ENCODE measurements at regions not wholly inside any gene's neighbourhood (a gene's known extent, or its start where the extent isn't known, plus 50 kb on each side); places are given as distances from the start of the nearest gene placed in this dataset.
"Not testable (repeated sequence)": the region's sequence is repeated elsewhere in the genome, so short reads cannot be mapped to it uniquely, and the experiment has no call there.

- DNase-seq (ENCODE audit: low read depth): no peak
These were observed 141.4 kb upstream of the SERTAD2 start for GRCh38 chr2:64795024-64795592.

GRCh38 chr2:64796926-64797325 is 143.2 kb upstream of the SERTAD2 start:
- no peak for DNase-seq (ENCODE audit: low read depth)

GRCh38 chr2:64797881-64798575 is 144.3 kb upstream of the SERTAD2 start:
- DNase-seq (ENCODE audit: low read depth): no peak

- DNase-seq (ENCODE audit: low read depth): no peak
These were observed 146.0 kb upstream of the SERTAD2 start for GRCh38 chr2:64799592-64800252.

DNA sequence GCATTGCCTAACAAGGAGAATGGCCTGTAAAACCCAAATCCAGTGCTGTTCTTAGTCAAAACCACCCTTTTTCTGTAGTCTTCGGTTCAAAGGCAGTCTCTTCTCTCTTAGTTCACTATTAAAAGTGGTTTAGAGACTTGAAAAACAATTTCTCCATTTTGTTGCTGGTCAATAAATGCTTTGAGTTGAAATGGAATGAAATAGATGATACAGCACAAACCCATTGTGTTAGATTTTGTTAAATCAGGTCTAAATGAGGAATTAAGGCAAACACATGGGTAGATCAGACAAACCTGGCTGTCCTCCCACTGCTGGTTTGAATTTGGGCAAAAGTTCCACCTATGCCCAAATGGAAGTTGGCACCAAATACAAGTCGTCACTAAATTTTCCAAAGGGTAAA is 150.1 kb upstream of the SERTAD2 start:
- no peak for DNase-seq (ENCODE audit: low read depth)

DNA sequence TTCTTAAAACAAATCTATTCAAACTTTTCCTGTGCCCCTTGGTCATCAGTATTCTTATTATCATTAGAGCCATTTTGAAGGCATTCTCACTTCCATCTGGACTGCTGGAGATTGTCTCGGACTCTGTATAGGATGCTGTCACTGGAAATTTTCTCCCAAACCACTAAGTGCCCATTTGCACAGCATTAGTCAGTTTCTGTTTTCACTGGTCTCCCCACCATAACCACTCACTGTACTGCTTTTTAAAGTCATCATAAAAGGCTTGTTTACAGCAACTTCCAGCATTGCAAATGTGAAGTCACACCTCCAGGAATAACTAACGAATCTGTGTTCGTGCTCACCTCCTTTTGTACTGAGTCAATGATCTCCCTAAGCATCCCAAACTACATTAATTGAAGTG is 150.9 kb upstream of the SERTAD2 start:
- no peak for DNase-seq (ENCODE audit: low read depth)

GRCh38 chr2:64807417-64807816 is 153.7 kb upstream of the SERTAD2 start:
- no peak for DNase-seq (ENCODE audit: low read depth)

DNA sequence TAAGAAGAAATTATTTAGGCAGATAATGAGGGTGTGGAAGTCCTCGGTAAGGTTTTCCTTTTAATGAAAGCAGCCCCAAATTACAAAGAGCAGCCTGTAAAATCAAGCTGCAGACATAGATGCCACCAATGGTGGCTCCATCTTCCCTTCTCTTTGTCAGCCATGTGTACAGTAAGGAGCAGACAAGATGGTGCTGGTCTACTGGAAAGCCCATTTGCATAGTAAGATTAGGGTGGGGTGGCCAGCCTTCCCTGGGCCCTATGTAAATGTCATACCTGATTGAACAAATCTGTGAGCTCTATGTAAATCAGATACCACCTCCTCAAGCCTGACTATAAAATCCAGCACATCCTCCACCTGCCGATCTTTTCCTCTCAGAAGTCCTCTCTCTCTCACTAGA is 154.4 kb upstream of the SERTAD2 start:
- DNase-seq (ENCODE audit: low read depth): no peak

DNA sequence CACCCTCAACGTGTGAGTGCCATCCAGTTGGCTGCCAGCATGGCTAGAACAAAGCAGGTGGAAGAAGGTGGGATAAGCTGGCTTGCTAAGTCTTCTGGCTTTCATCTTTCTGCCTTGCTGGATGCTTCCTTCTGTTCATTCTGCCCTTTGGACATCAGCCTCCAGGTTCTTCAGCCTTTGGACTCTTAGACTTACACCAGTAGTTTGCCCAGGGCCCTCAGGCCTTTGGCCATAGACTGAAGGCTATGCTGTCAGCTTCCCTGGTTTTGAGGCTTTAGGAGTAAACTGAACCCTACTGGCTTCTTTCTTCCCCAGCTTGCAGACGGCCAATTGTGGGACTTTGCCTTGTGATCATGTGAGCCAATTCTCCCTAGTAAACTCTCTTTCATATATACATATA is 155.0 kb upstream of the SERTAD2 start:
- DNase-seq (ENCODE audit: low read depth): no peak

DNA sequence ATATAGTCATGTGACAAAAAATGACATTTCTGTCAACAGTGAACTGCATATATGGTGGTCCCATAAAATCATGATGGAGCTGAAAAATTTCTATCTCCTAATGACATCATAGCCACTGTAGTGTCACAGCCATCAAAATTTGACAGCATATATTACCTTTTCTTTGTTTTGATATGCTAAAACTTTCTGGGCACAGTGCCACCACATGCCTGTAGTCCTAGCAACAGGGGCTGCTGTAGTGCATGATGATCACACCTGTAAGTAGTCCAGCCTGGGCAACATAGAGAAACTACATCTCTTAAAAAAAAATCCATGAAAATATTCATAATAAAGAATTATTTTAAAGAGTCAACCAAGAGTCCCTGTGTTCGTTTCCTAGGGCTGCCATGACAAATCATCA is 155.5 kb upstream of the SERTAD2 start:
- DNase-seq (ENCODE audit: low read depth): no peak

DNA sequence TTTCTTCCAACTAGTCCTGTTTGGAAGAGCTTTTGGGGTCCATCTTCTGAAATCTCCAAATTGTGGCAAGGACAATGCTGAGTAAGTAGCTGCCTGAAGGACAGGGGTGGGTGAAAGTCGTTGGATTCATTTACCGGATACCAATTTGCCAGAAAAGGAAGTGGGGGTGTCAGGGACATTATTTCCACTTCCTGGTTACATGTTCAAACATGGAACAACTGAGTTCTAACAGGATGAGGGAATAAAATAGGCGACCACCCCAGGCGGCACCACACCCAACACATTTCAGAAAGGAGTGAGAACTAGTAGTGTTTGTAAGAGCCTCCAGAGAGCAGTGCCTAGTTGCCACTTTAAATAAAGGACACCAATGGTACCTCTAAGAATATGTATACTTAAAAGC is 158.6 kb upstream of the SERTAD2 start:
- DNase-seq (ENCODE audit: low read depth): no peak

DNA sequence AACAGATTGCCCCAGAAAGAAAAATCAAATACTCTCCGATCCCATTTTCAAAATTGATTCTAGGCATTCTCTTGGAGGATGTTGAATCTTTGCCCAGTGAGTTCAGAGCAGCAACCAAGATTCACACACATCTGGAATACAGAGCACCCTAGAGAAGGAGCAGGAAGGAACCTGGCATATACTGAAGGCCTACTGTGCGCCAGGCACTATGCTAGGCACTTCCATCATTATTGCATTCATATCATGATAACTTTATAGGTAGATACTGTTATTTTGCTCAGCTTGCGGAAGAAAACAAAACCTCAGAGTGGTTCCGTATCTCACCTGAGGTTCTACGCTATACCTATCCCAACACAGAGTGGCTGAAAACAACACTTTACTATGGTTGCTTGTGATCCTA is 160.3 kb upstream of the SERTAD2 start:
- no peak for DNase-seq (ENCODE audit: low read depth)

DNA sequence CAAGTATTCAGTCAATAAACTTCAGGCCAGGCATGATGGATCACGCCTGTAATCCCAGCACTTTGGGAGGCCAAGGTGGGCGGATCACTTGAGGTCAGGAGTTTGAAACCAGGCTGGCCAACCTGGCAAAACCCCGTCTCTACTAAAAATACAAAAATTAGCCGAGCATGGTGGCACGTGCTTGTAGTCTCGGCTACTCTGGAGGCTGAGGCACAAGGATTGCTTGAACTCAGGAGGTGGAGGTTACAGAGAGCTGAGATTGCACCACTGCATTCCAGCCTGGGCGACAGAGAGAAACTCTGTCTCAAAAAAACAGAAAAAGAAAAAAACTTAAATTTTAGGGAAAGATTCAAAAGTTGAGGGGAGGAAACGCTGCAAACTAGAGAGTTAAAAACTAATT is 162.8 kb upstream of the SERTAD2 start:
- DNase-seq (ENCODE audit: low read depth): not testable (repeated sequence)

- DNase-seq (ENCODE audit: low read depth): no peak
These were observed 163.7 kb upstream of the SERTAD2 start for GRCh38 chr2:64817453-64817852.

GRCh38 chr2:64818664-64819060 is 164.9 kb upstream of the SERTAD2 start:
- no peak for DNase-seq (ENCODE audit: low read depth)

DNA sequence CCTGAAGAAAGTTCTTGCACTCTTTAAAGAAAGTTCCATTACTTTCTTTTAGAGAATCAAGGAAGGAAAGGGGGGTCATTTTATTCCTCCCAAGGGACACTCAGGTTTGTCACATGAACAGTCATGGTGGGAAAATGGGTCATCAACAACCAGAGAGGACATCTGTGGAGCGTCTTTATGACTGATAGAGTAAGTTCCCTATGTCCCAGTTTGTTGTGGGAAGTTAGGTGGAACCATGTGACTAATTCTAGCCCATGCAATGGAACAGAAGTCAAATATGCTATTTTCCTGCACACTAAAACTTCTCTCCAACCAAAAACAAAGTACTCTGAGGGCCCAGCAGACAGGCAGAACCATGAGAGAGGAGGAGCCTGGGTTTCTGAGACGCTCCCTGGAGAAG is 165.6 kb upstream of the SERTAD2 start:
- no peak for DNase-seq (ENCODE audit: low read depth)

- DNase-seq (ENCODE audit: low read depth): no peak
These were observed 166.3 kb upstream of the SERTAD2 start for GRCh38 chr2:64819774-64820688.

- DNase-seq (ENCODE audit: low read depth): no peak
These were observed 167.2 kb upstream of the SERTAD2 start for GRCh38 chr2:64820901-64821300.

DNA sequence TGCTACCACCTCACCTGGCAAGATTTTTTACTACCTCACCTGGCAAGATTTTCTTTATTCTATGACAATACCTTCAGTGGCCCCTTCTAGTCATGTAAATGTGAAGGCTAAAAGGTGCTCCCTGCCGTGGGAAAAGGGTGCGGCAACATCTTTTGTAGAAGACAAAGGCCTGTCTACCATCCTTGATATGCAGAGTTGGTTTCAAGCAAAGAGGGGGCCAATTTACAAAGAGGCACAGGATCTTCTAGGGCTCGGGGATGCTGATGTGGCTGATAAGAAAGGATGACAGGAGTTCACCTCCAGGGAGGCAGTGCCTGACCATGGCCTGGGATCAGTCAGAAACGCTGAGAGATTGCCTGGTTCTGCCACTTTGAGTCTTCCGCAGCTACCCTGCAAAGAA is 165.4 kb upstream of the SLC1A4 start:
- DNase-seq (ENCODE audit: low read depth): no peak

- no peak for DNase-seq (ENCODE audit: low read depth)
These were observed 163.2 kb upstream of the SLC1A4 start for GRCh38 chr2:64825831-64826491.

- no peak for DNase-seq (ENCODE audit: low read depth)
These were observed 162.5 kb upstream of the SLC1A4 start for GRCh38 chr2:64826703-64827102.

DNA sequence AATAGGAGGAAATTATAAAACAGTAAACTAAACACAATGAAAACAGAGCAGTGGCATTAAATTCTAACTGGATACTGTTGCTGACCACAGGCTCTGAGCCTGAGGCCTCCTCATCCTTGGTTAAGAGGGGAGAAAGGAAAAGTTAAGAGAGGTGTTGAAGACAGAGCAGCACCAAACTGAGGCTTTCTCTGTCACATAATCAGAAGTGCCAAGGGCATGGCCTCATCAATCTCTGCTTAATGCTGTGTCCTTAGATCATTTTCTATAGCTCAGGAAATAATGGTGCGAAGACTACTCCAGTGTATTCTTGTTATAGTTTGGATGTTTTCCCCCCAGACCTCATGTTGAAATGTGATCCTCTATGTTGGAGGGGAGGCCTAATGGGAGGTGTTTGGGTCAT is 160.9 kb upstream of the SLC1A4 start:
- DNase-seq (ENCODE audit: low read depth): no peak

Data from stimulated activated CD8-positive, alpha-beta memory T cell treated with anti-CD3 and anti-CD28 coated beads, Interleukin-15, amount 100 ng/mL, for 1 hour (primary cell).